Tibial artery (tissue), 4 donors: ENCODE measurements at regions not wholly inside any gene's neighbourhood (a gene's known extent, or its start where the extent isn't known, plus 50 kb on each side); places are given as distances from the start of the nearest gene placed in this dataset.

Source experiments
- DNase-seq, 2 donors: peaks; one replicate each; pipeline ENCODE4 v3.0.0-alpha.2; 2019
- H3K27ac ChIP-seq, 2 donors: fragments of 200-600 bp; sonication (generic) in 1 of 2; 1 replicate in 1 of 2; 2 replicates in 1 of 2; pipeline ENCODE4 v1.5.1; 2018 to 2019; ENCODE audit warnings: mild to moderate bottlenecking in 1 of 2
- H3K27me3 ChIP-seq, 2 donors: fragments of 200-600 bp; sonication (generic) in 1 of 2; one replicate each; pipeline versions ENCODE4 v1.5.1 to v1.6.0; 2016 to 2019
- H3K36me3 ChIP-seq, 3 donors: fragments of 200-600 bp; sonication (generic) in 2 of 3; one replicate each; pipeline ENCODE4 v1.5.1; 2016 to 2019; ENCODE audit warnings: mild to moderate bottlenecking in 2 of 3
- H3K4me1 ChIP-seq, 4 donors: fragments of 200-600 bp; sonication (generic) in 2 of 4; 1 replicate in 3 of 4; 2 replicates in 1 of 4; pipeline ENCODE4 v1.5.1; 2016 to 2019
- H3K4me3 ChIP-seq, 2 donors: fragments of 200-600 bp; sonication (generic) in 1 of 2; 1 replicate in 1 of 2; 2 replicates in 1 of 2; pipeline ENCODE4 v1.5.1; 2018 to 2019; ENCODE audit warnings: mild to moderate bottlenecking in 2 of 2
- H3K9me3 ChIP-seq, 3 donors: fragments of 200-600 bp; sonication (generic) in 1 of 3; one replicate each; pipeline ENCODE4 v1.5.1; 2016 to 2019
- intact Hi-C: fragments of 100-400 bp; cut with DNase I; formaldehyde crosslinking; loops from one replicate; pipeline ENCODE4 v1.15.0; 2023; ENCODE audit warnings: low total_unique reads
- TF ChIP-seq, protein P1 (sequence below), 2 experiments: fragments of 200-600 bp in 1 of 2; fragments of 450-650 bp in 1 of 2; IDR thresholded peaks; one replicate each; pipeline ENCODE4 v1.5.1; 2017 to 2019; ENCODE audit warnings: antibody characterized with exemption in 2 of 2, mild to moderate bottlenecking in 1 of 2, moderate library complexity in 1 of 2

DNA sequence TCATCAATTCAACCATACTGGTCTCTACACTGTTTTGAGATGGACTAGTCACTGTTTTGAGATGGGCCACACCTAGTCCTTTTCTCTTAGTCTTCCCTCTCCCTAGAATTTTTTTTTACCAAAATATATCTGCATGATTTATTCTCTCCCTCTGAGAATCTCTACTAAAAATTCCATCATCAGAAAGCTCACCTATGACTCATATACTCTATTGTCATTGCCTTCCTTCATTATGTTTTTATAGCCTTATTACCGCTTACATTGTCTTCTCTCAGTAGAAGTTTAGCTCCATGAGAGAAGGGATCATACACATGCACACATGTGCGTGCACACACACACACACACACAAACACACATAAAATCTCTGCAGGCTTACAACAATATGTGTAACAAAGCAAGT, 303.6 kb downstream of the PCDH10 start:
- DNase-seq, result no peak
- H3K9me3 ChIP-seq, result no peaks in the 10 kb centered on the region
- H3K27ac ChIP-seq, result no peak overlapping the region
- no peaks in the 10 kb centered on the region for H3K4me1 ChIP-seq
- TF ChIP-seq, protein P1, sequence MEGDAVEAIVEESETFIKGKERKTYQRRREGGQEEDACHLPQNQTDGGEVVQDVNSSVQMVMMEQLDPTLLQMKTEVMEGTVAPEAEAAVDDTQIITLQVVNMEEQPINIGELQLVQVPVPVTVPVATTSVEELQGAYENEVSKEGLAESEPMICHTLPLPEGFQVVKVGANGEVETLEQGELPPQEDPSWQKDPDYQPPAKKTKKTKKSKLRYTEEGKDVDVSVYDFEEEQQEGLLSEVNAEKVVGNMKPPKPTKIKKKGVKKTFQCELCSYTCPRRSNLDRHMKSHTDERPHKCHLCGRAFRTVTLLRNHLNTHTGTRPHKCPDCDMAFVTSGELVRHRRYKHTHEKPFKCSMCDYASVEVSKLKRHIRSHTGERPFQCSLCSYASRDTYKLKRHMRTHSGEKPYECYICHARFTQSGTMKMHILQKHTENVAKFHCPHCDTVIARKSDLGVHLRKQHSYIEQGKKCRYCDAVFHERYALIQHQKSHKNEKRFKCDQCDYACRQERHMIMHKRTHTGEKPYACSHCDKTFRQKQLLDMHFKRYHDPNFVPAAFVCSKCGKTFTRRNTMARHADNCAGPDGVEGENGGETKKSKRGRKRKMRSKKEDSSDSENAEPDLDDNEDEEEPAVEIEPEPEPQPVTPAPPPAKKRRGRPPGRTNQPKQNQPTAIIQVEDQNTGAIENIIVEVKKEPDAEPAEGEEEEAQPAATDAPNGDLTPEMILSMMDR (IDR thresholded peaks at IDR 0.05), result no peak
- H3K4me3 ChIP-seq, result no peak overlapping the region
- H3K27me3 ChIP-seq, result no peaks in the 10 kb centered on the region
- intact Hi-C loops, result no loop called here
- no peaks in the 10 kb centered on the region for H3K36me3 ChIP-seq

DNA sequence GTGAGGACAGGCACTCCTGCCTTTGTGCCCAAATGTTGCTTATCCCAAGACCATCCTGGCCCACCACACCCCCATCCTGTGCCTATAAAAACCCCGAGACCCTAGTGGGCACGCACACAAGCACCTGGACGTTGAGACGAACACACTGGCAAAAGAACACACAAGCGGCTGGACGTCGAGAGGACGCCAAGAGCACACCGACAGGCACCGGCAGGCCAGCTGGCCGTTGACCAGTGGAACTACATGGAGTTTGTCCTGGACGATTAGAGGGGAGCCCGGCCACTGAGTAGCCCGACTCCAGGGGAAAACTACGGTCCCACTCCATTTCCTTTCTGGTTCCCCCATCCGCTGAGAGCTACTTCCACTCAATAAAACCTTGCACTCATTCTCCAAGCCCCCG, 301.7 kb downstream of the PCDH10 start:
- H3K36me3 ChIP-seq, result no peaks in the 10 kb centered on the region
- no peaks in the 10 kb centered on the region for H3K27me3 ChIP-seq
- no peak for DNase-seq
- TF ChIP-seq, protein P1 (IDR thresholded peaks at IDR 0.05), result no peak
- intact Hi-C loops, result no loop called here
- no peak overlapping the region for H3K4me3 ChIP-seq
- H3K4me1 ChIP-seq, result no peaks in the 10 kb centered on the region
- H3K27ac ChIP-seq, result no peak overlapping the region
- no peaks in the 10 kb centered on the region for H3K9me3 ChIP-seq

DNA sequence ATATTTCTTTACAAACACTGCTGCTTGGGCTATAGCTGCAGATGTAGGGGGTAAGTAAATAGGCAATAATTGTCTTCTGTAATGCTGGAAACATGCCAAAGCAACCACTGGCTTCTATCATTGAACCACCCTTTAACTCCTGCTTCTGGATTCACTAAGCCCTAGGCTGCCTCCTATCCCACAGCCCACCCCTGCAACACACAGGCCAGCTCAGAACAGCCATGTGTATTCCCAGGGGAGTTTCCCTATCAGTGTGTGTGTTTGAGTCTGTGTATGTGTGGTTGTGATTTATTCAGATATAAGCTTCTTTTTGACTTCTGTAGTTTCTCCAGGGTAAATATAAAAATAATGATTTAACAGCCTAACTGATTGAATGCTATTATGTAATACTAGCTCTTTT, 291.3 kb downstream of the PCDH10 start:
- TF ChIP-seq, protein P1 (IDR thresholded peaks at IDR 0.05), result no peak
- H3K4me1 ChIP-seq, result no peaks in the 10 kb centered on the region
- H3K27me3 ChIP-seq, result no peaks in the 10 kb centered on the region
- no peak for DNase-seq
- H3K9me3 ChIP-seq, result no peaks in the 10 kb centered on the region
- H3K4me3 ChIP-seq, result no peak overlapping the region
- intact Hi-C loops, result no loop called here
- no peak overlapping the region for H3K27ac ChIP-seq
- no peaks in the 10 kb centered on the region for H3K36me3 ChIP-seq

DNA sequence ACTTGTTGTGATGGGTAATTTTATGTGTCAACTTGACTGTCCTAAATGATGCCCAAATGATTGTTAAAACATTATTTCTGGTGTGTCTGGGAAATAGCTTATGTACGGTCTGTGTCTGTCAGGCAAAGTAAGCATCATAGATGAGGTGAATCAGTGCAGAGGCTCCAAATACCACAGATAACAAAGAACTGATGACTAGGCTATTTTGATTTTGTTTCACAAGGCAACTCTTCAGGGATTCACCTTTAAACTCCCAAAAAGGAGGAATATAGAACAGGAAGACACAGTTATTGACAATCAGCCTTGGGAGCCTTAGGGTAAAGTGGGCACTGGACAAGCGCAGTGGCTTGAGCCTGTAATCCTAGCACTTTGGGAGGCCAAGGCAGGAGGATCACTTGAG, 290.7 kb downstream of the PCDH10 start:
- no peaks in the 10 kb centered on the region for H3K36me3 ChIP-seq
- H3K9me3 ChIP-seq, result no peaks in the 10 kb centered on the region

DNA sequence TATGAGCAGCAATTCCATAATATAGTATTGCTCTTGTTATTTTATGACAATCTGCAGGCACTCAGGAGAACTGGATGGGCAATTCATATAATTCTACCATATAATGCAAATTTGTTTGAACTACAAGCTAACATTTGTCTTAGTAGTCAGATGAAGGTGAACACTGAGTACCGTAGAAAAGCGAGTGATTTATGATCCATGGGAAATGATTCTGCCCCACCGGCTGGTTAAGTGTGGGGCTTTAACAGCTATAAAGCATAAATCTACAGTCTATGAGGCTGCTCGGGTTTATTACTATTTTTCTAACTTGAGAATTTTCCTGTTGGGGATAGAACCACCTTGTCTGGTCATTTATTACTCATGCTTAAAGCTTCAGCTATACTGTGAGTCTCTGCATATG, 275.5 kb downstream of the PCDH10 start:
- Histone ChIP-seq H3K36me3 (no peaks in the 10 kb centered on the region), H3K27me3 (no peaks in the 10 kb centered on the region), H3K9me3 (no peaks in the 10 kb centered on the region), H3K4me1 (no peaks in the 10 kb centered on the region), H3K4me3 (no peak overlapping the region), H3K27ac (no peak overlapping the region)
- intact Hi-C loops, result no loop called here
- no peak for DNase-seq
- TF ChIP-seq, protein P1 (IDR thresholded peaks at IDR 0.05), result no peak

More for the DNA sequence above, 290.7 kb downstream of the PCDH10 start:
- TF ChIP-seq, protein P1 (IDR thresholded peaks at IDR 0.05), result no peak
- Histone ChIP-seq H3K27ac (no peak overlapping the region), H3K4me1 (no peaks in the 10 kb centered on the region), H3K27me3 (no peaks in the 10 kb centered on the region), H3K4me3 (no peak overlapping the region)
- DNase-seq, result no peak
- intact Hi-C loops, result no loop called here

DNA sequence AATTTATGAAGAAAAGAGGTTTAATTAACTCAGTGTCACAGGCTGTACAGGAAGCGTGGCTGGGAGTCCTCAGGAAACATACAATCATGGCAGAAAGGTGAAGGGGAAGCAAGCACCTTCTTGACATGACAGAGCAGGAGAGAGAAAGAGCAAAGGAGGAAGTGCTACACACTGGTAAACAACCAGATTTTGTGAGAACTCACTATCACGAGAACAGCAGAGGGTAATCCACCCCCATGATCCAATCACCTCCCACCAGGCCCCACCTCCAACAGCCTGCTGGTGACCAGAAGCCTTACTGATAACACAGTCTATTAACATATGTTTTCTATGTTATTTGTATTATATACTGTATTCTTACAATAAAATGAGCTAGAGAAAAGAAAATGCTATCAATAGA, 254.8 kb downstream of the PCDH10 start:
- H3K9me3 ChIP-seq, result no peaks in the 10 kb centered on the region
- H3K36me3 ChIP-seq, result no peaks in the 10 kb centered on the region
- TF ChIP-seq, protein P1 (IDR thresholded peaks at IDR 0.05), result no peak
- H3K4me3 ChIP-seq, result no peak overlapping the region
- intact Hi-C loops, result no loop called here
- H3K27me3 ChIP-seq, result no peaks in the 10 kb centered on the region
- DNase-seq, result no peak
- no peak overlapping the region for H3K27ac ChIP-seq
- no peaks in the 10 kb centered on the region for H3K4me1 ChIP-seq
